ENCODE measurements at regions not wholly inside any gene's neighbourhood (a gene's known extent, or its start where the extent isn't known, plus 50 kb on each side); places are given as distances from the start of the nearest gene placed in this dataset.

- DNase-seq = no peak
- 68 to 69% methylated on average over 10 of the region's 10 CpGs for WGBS, 2 donors
- no peak overlapping the region for H3K27ac ChIP-seq
These were observed 56.1 kb upstream of the GRB10 start for GRCh38 chr7:50838675-50839377.

GRCh38 chr7:50837965-50838364, 55.3 kb upstream of the GRB10 start:
- Histone ChIP-seq H3K36me3 (ENCODE audit: low read depth, missing control alignments) (no peaks in the 10 kb centered on the region), H3K4me1 (no peaks in the 10 kb centered on the region), H3K27ac (no peak overlapping the region), H3K9me3 (no peaks in the 10 kb centered on the region), H3K4me3 (no peak overlapping the region), H3K27me3 (no peaks in the 10 kb centered on the region)
- intact Hi-C loops (cut with DNase I; ENCODE audit: low total_unique reads) = no loop called here
- no peak for TF ChIP-seq CTCF (IDR thresholded peaks at IDR 0.05)
- TF ChIP-seq POLR2A (IDR thresholded peaks at IDR 0.05) = no peak
- 89 to 92% methylated on average over 11 of the region's 11 CpGs for WGBS, 2 donors
- DNase-seq = no peak

More at GRCh38 chr7:50838675-50839377, 56.1 kb upstream of the GRB10 start:
- intact Hi-C loops (cut with DNase I; ENCODE audit: low total_unique reads) = no loop called here
- no peaks in the 10 kb centered on the region for H3K27me3 ChIP-seq
- H3K4me1 ChIP-seq = no peaks in the 10 kb centered on the region
- no peak overlapping the region for H3K4me3 ChIP-seq
- no peaks in the 10 kb centered on the region for H3K9me3 ChIP-seq
- no peaks in the 10 kb centered on the region for H3K36me3 ChIP-seq (ENCODE audit: low read depth, missing control alignments)
- no peak for TF ChIP-seq CTCF (IDR thresholded peaks at IDR 0.05)

GRCh38 chr7:50836646-50837045, 54.0 kb upstream of the GRB10 start:
- Histone ChIP-seq H3K27me3 (no peaks in the 10 kb centered on the region), H3K27ac (no peak overlapping the region), H3K9me3 (no peaks in the 10 kb centered on the region), H3K4me3 (no peak overlapping the region), H3K4me1 (no peaks in the 10 kb centered on the region), H3K36me3 (ENCODE audit: low read depth, missing control alignments) (no peaks in the 10 kb centered on the region)
- WGBS, 2 donors = 88 to 94% methylated on average over 2 of the region's 2 CpGs
- DNase-seq = no peak
- intact Hi-C loops (cut with DNase I; ENCODE audit: low total_unique reads) = no loop called here
- TF ChIP-seq CTCF (IDR thresholded peaks at IDR 0.05) (no peak), POLR2A (IDR thresholded peaks at IDR 0.05) (no peak)

- Histone ChIP-seq H3K27me3 (no peaks in the 10 kb centered on the region), H3K9me3 (no peaks in the 10 kb centered on the region), H3K4me3 (no peak overlapping the region), H3K36me3 (ENCODE audit: low read depth, missing control alignments) (no peaks in the 10 kb centered on the region), H3K27ac (no peak overlapping the region), H3K4me1 (no peaks in the 10 kb centered on the region)
- DNase-seq = no peak
- TF ChIP-seq CTCF (IDR thresholded peaks at IDR 0.05) (no peak), POLR2A (IDR thresholded peaks at IDR 0.05) (no peak)
- WGBS, 2 donors = 68 to 85% methylated on average over 2 of the region's 2 CpGs
- intact Hi-C loops (cut with DNase I; ENCODE audit: low total_unique reads) = no loop called here
These were observed 52.5 kb upstream of the GRB10 start for GRCh38 chr7:50835156-50835555.

GRCh38 chr7:50834679-50835078, 52.0 kb upstream of the GRB10 start:
- TF ChIP-seq CTCF (IDR thresholded peaks at IDR 0.05) (no peak), POLR2A (IDR thresholded peaks at IDR 0.05) (no peak)
- 84% methylated on average over 6 of the region's 6 CpGs for WGBS, 2 donors
- no peak for DNase-seq
- intact Hi-C loops (cut with DNase I; ENCODE audit: low total_unique reads) = no loop called here
- H3K36me3 ChIP-seq (ENCODE audit: low read depth, missing control alignments) = no peaks in the 10 kb centered on the region
- H3K4me1 ChIP-seq = no peaks in the 10 kb centered on the region
- H3K9me3 ChIP-seq = no peaks in the 10 kb centered on the region
- H3K27me3 ChIP-seq = no peaks in the 10 kb centered on the region
- no peak overlapping the region for H3K27ac ChIP-seq
- no peak overlapping the region for H3K4me3 ChIP-seq
